ENCODE measurements at regions not wholly inside any gene's neighbourhood (a gene's known extent, or its start where the extent isn't known, plus 50 kb on each side); places are given as distances from the start of the nearest gene placed in this dataset.

GRCh38 chr14:85996551-85996950, 466.6 kb downstream of the FLRT2 start:
- Histone ChIP-seq H2AFZ (ENCODE audit: low read length) (no peak overlapping the region), H3K36me3 (ENCODE audit: insufficient read depth, low read length) (no peaks in the 10 kb centered on the region), H3K4me1 (ENCODE audit: insufficient read depth, low read length) (no peaks in the 10 kb centered on the region), H3K4me2 (ENCODE audit: insufficient read depth, low read length) (no peak overlapping the region), H3K27ac (ENCODE audit: low read depth, low read length) (no peak overlapping the region), H3K79me2 (ENCODE audit: insufficient read depth, low read length) (no peaks in the 10 kb centered on the region), H3K4me3 (ENCODE audit: insufficient read depth, low read length) (no peak overlapping the region), H4K20me1 (ENCODE audit: insufficient read depth, low read length) (no peaks in the 10 kb centered on the region), H3K27me3 (ENCODE audit: insufficient read depth, low read length) (no peaks in the 10 kb centered on the region), H3K9me3 (ENCODE audit: low read depth, low read length) (no peaks in the 10 kb centered on the region)
- no peak for TF ChIP-seq CTCF (IDR thresholded peaks at IDR 0.05; ENCODE audit: extremely low read depth, low read depth, low read length)
- no peak for DNase-seq (ENCODE audit: insufficient read length, low spot score, missing footprints)

- DNase-seq (ENCODE audit: insufficient read length, low spot score, missing footprints) = no peak
- peak overlapping the region; percentile 26 for H2AFZ ChIP-seq (ENCODE audit: low read length)
- no peak for TF ChIP-seq CTCF (IDR thresholded peaks at IDR 0.05; ENCODE audit: extremely low read depth, low read depth, low read length)
- no peaks in the 10 kb centered on the region for H4K20me1 ChIP-seq (ENCODE audit: insufficient read depth, low read length)
- no peak overlapping the region for H3K4me3 ChIP-seq (ENCODE audit: insufficient read depth, low read length)
- no peaks in the 10 kb centered on the region for H3K36me3 ChIP-seq (ENCODE audit: insufficient read depth, low read length)
- no peak overlapping the region for H3K27ac ChIP-seq (ENCODE audit: low read depth, low read length)
- no peaks in the 10 kb centered on the region for H3K79me2 ChIP-seq (ENCODE audit: insufficient read depth, low read length)
- H3K9me3 ChIP-seq (ENCODE audit: low read depth, low read length) = no peaks in the 10 kb centered on the region
- H3K4me1 ChIP-seq (ENCODE audit: insufficient read depth, low read length) = no peaks in the 10 kb centered on the region
- H3K4me2 ChIP-seq (ENCODE audit: insufficient read depth, low read length) = no peak overlapping the region
- no peaks in the 10 kb centered on the region for H3K27me3 ChIP-seq (ENCODE audit: insufficient read depth, low read length)
Measured at GRCh38 chr14:85991156-85991555, 461.2 kb downstream of the FLRT2 start.

- no peak overlapping the region for H3K4me2 ChIP-seq (ENCODE audit: insufficient read depth, low read length)
- H3K79me2 ChIP-seq (ENCODE audit: insufficient read depth, low read length) = no peaks in the 10 kb centered on the region
- TF ChIP-seq CTCF (IDR thresholded peaks at IDR 0.05; ENCODE audit: extremely low read depth, low read depth, low read length) = no peak
- H3K27me3 ChIP-seq (ENCODE audit: insufficient read depth, low read length) = no peaks in the 10 kb centered on the region
- H3K36me3 ChIP-seq (ENCODE audit: insufficient read depth, low read length) = no peaks in the 10 kb centered on the region
- H3K4me1 ChIP-seq (ENCODE audit: insufficient read depth, low read length) = no peaks in the 10 kb centered on the region
- H2AFZ ChIP-seq (ENCODE audit: low read length) = no peak overlapping the region
- H3K9me3 ChIP-seq (ENCODE audit: low read depth, low read length) = no peaks in the 10 kb centered on the region
- H4K20me1 ChIP-seq (ENCODE audit: insufficient read depth, low read length) = no peaks in the 10 kb centered on the region
- DNase-seq (ENCODE audit: insufficient read length, low spot score, missing footprints) = peak; percentile 1
- no peak overlapping the region for H3K27ac ChIP-seq (ENCODE audit: low read depth, low read length)
- H3K4me3 ChIP-seq (ENCODE audit: insufficient read depth, low read length) = no peak overlapping the region
Measured at GRCh38 chr14:85987907-85988306, 458.0 kb downstream of the FLRT2 start.

GRCh38 chr14:85987292-85987691, 457.3 kb downstream of the FLRT2 start:
- Histone ChIP-seq H3K79me2 (ENCODE audit: insufficient read depth, low read length) (no peaks in the 10 kb centered on the region), H3K36me3 (ENCODE audit: insufficient read depth, low read length) (no peaks in the 10 kb centered on the region), H4K20me1 (ENCODE audit: insufficient read depth, low read length) (no peaks in the 10 kb centered on the region), H3K4me2 (ENCODE audit: insufficient read depth, low read length) (no peak overlapping the region), H2AFZ (ENCODE audit: low read length) (no peak overlapping the region), H3K27ac (ENCODE audit: low read depth, low read length) (no peak overlapping the region), H3K4me1 (ENCODE audit: insufficient read depth, low read length) (no peaks in the 10 kb centered on the region), H3K27me3 (ENCODE audit: insufficient read depth, low read length) (no peaks in the 10 kb centered on the region), H3K4me3 (ENCODE audit: insufficient read depth, low read length) (no peak overlapping the region), H3K9me3 (ENCODE audit: low read depth, low read length) (no peaks in the 10 kb centered on the region)
- TF ChIP-seq CTCF (IDR thresholded peaks at IDR 0.05; ENCODE audit: extremely low read depth, low read depth, low read length) = no peak
- no peak for DNase-seq (ENCODE audit: insufficient read length, low spot score, missing footprints)
